ENCODE measurements at regions not wholly inside any gene's neighbourhood (a gene's known extent, or its start where the extent isn't known, plus 50 kb on each side); places are given as distances from the start of the nearest gene placed in this dataset.
"Not testable (repeated sequence)": the region's sequence is repeated elsewhere in the genome, so short reads cannot be mapped to it uniquely, and the experiment has no call there.

DNA sequence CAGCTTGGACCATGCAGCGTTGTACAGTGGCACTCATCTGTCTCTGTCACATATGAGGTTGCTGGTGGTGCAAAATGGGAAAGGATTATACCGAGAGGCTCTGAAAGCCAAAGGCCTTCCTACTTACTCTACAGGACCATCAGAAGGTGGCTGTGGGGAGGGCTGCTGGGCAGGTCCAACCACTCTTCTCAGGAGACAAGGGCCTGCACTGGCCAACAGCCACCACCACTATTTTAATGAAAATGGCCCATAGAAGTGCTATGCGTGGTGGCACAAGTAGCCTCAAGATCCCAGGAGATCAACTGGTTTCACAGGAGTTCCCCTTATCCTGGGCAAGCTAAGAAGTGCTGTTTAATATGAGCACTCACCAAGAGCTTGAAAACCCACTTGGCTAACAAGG lies 52.3 kb downstream of the MRPL57 start:
- DNase-seq = no peak

DNA sequence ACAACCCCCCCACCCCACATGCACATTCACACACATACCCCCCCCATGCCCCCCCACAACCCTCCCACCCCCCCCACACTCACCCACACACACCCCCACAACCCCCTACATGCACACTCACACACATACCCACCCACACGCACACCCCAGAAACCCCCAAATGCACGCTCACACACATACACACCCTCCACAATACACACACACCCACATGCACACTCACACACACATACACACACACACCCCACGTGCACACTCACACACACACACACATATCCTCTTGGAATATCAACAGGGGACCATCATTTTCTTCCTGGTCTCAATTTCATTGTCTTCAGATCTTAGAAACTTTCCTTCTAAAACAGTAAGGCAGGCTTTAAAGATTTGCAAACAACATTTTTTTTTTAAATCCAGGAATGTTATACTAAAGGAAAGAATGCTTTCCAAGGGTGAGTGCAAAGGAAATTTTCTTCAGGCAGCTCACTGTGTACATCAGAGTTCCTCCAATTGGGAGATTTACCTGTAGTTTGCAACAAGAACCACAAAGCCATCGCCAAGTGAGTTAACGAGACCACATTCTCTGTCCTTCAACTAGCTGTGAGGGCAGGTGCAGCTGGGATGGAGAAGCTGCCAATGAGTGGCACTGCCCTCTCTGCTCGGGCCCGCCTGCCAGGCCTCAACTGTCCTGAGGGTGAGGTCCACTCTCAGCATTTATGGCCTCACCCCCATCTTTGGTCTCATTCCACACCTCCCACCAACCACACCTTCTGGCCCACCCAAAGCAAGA lies 53.0 kb downstream of the MRPL57 start:
- DNase-seq = no peak

DNA sequence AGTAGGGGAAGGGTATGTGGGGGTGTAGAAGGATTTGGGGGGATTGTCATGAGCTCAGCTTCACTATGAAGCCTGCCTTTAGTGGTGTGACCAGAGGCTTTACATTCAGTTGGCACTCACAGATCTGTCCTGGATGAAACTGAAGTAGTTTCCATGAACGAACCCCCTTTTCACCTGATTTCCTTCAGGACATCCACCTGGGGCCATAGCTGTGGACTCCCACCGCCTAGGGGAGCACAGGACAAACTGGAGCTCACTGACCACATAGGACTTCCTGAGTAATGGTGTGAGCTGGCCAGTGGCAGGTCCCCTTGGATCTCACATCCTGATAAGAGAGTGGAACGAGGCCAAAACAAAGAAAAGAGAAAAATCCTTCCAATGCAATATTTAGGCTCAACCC lies 54.1 kb downstream of the MRPL57 start:
- no peak for DNase-seq

DNA sequence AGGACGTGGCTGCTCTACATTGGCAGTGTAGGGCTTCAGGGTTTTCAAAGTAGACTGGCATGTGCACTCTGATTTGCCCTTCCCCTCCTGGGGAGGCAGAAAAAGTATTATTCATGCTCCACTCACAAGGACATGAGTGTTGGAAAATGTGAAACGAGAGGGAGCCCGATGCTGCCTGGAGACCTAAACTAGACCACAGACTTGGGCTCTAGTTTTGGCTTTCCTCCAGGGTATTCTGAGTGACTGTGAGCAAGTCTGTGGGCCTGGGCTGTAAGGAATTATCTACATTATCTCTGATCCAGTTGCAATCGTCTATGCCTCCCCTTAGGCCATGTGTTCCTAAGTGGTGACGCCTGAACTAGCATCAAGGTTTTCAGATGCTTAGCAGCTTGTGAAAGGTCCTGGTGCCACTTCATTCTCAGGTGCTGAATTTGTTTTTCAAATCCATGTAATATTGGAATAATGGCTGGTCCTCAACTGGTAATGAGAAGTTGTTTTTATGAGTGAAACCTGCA lies 55.0 kb downstream of the MRPL57 start:
- no peak for DNase-seq

DNA sequence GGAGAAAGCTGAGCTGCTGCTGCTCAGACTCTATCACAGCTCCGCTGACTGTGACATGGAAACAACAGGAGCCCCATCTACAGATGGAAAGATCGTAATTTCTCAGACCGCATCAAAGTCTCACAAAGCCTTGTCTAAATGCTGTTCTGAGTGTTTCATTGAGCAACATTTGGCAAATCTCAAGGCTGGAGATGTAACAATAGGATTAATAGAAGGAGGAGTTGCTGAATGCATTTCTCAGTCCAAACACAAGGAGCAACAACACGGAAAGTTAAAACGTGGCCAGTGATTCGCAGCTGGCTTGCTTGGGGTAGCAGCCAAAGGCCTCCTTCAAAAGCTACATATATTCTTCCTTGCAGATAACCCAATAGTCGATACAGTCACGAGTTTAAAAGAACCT lies 55.7 kb downstream of the MRPL57 start:
- no peak for DNase-seq

DNA sequence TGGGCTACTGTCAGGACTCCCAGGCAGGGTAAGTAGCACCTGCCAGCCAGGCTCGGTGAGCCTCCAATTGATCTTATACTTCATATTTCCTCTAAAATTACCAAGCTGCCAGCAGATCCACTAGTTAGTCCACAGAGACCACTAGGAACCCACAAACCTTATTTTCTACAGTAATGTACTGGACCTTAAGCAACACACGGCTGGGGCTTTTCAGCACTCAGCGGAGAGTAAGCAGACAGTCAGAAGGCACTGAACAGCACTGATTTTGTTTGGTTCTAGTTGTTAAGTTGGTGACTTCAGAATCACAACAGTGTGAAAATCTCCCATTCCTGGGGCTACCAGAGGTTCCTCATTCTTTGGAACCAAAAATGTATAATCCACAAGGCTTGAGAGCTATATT lies 56.1 kb downstream of the MRPL57 start:
- DNase-seq = no peak

DNA sequence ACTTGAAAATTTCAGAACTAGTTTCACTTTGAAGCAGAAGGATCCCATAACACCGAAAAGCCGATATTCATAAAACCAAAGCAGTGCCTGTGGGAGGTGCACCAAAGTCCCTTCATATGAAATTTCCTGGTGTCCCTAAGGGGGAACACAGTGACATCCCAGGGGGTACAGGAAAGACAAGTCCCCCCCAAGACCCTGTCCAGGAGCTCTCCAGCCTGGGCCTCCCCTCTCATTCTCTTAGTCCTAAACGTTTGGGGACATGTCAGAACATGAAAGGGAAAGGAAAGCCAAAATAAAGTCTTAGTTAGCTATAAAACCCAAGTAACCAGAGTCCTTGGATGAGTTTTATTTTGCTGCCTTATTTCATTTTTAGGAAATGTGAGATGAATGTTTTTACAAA lies 56.6 kb downstream of the MRPL57 start:
- DNase-seq = no peak

DNA sequence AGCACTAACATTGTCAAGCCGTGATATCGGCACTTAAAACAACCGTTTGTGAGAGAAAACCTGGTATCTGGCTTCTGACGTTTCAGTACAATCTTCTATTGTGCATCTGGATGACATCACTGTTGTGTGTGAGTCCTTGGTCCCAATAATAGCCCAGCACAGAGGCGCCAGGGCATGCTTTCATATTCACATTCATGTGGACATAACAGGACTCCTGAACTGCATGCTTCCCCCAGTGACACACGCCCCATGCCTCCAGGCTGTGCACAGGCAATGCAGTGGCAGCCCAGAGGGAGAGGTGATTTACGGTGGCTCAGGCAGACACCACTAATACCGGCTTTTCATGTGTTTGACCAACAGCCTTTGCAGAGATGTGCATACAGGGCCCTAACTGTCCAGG lies 58.1 kb downstream of the MRPL57 start:
- DNase-seq = peak; percentile 35

DNA sequence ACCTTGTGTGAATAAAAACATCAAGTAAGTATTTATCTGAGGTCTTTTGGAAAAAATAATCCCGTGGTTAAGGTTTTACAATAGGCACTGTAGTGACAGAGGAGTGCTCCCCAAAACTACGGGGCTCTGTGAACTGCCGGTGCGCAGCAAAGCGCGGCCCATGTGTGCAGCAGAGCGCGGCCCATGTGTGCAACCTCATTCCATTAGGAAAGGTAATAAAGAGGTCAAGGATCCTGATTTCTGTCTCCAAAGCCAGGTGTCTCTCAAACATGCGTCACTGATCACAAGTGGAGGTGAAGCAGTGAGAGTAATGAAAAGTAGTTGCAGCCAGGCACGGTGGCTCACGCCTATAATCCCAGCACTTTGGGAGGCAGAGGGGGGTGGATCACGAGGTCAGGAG lies 58.7 kb downstream of the MRPL57 start:
- no peak for DNase-seq

DNA sequence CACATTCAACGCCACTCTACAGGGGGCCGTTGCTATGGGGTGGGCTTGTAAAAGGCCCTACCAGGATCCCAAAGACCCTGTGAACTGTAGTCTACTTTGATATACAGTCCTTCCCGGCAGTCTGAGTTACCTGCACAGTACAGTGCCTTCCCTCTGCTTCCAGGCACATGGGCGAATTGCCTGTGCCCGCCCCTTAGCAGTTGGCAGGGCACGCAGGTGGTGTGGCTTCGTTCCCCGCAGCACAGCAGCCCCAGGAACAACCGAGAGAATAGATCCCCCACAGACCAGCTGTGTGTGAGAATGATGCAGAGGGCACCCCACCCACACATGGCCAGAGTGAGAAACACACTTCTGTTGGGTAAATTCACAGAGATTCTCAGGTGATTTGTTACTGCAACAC lies 60.6 kb downstream of the MRPL57 start:
- DNase-seq = no peak

DNA sequence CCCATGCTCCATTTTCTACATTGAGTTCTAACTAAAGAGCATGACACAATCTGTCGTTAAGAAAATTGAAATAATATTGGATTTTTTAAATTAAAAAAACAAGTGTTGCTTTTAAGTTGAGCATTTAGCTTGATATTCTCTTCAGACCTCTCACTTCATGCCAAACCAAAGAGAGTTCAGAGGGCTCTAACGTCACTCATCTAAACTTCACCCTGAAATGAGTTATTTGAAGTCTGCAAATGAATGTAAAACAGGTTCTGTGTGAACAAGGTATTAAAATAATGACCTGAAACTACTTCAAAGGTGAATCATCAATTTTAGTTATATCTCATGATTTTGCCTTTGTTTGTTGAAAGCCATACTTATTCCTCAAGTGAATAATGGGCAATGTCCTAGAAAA lies 61.8 kb downstream of the MRPL57 start:
- no peak for DNase-seq

DNA sequence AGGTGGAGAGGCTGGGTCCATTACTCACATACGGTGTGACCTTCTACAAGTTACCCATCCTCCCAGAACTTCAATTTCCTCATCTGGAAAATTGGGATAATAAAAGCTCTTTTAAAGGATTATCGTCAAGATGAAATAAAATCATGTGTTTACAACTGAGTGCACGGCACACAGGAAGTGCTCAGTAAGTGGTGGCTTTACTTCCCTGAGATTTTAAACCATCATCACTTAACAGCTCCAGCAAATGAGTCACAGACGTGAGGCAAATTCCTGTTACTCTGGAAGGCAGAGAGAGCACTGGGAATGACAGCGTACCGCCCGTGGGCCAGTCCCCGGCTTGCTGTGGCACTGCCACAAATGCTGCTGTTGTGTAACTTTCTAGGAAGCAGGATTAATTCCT lies 64.1 kb downstream of the MRPL57 start:
- DNase-seq = no peak

DNA sequence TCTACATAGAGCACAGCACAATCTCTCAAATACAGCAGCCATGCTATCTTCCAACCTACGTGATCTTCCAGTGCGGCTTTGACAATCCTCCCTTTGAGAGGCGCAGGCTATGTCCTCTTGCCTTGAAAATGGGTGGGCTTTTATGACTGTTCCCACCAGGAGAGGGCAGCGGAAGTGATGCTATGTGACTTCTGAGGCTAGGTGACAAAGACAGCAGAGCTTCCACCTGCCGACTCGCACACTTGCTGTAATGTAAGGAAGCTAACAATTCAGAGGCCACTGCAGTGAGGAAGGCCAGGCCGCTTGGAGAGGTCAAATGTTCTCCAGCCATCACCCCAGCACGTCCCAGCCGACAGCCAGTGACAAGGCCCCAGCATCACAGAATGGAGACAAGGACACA lies 65.8 kb downstream of the MRPL57 start:
- no peak for DNase-seq

DNA sequence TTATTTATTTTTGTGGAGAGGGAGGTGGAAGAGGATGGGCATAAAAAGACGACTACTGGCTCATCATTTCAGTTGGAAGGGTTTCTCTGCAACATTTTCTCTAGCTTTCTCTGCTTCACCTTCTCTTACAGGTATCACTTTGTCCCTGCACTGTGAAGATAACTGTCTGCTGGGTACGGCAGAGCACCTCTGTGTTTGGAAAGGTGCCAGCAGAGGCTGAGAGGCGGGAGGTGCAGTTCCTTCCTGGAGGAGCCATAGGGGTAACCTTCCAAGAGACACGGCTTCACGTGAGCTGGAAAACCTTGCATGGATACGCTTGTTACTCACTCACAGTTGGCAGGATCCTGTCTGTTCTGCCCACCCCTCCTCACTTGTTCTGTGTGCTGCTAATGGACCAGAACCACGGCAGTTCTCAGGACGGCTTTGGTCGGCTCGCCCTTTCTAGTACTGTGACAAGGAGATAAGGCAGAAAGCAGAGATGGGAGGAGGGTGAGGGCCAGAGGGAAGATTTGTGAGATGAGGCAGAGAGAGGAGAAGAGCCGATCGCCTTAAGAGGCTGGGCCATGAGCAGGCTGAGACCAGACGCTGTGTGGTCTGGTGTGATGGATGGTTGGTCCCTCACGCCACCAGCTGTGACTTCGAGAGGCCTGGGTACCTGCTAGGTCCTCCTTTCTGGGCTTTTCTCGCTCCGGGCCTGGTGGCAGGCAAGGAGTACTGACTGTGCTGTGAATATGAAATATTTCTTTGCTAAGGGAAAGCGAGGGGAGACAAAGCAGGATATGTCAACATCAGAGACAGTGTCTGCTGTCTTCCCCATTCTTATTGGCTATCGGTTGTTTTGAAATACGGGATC lies 66.8 kb downstream of the MRPL57 start:
- DNase-seq = no peak

DNA sequence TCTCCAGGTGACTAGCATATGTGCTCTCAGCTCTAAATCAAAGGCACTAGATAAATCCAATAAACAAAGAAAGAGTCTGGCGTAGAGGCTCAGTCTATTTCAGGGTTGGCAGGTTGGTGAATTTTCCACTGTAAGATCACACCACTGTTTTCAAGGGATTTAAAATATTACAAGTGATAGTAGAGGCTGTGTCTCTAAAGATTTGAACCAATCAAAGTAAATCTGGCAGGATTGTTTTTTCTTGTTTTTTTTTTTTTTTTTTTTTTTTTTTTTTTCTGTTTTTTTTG lies 67.4 kb downstream of the MRPL57 start:
- DNase-seq = not testable (repeated sequence)

DNA sequence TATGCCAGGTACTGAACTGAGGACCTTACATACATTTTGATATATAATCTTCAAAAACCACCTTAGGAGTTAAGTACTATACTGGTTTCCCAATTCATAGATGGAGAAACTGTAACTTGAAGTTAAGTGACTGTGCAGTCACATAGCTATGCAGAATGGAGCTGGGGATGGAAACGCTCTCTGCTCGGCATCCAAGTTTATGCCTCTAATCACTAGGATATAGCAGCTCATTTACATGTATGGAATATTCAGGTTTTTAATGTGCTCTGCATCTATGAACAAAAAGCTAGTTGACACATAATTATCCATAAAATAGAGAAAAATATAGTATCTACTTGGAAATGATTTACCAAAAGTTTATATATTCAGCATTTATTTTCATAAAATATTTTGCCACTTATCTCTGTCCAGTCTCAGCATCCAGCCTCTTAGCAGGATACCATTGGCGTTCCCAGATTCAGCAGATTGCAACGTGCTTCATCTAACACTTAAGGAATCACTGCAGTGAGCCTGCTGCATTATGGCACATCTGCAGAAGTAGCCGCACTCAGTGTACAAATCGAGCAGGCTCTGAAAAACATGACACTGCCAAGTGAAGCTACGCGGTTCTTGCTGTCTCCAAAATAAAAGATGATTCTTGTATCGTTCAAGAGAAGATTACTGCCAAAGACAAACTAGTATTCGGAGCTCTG lies 70.4 kb downstream of the MRPL57 start:
- no peak for DNase-seq

DNA sequence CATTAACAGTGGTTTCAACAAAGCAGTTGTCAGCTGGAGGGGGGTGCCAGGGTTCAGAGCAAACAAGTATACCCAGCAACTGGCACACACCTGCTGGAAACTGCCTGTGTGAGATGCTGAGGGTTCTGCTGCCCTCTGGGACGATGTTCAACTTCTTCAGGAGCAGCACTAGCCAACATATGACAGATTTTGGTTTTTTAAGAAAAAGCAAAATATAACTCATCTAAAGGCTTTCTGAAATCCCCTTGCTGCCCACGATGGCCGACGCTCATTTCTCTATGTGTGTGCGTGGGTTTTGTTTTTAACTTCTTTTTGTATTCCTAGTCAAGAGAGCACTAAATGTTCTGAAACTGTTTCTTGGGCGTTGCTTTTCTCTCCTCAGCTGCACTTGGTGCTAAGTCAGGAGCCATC lies 79.9 kb downstream of the MRPL57 start:
- DNase-seq = no peak

DNA sequence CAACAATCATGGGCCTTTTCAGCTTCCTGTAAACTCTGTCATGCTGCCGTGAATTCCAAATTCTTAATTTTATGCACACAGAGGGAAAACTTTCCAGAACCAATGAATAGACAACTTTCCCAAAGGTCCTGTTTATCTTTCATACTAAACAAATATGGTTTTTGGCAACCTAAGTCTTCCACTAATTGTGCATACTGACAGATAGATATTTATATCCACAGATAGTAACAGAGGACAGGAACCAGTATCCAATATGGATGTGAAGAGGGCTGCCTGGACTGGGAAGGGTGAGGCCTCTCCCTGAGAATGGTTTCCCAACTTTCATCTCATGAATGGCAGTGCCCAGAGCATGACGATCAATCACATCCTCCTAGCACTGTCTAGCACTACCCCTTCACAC lies 80.4 kb downstream of the MRPL57 start:
- no peak for DNase-seq

DNA sequence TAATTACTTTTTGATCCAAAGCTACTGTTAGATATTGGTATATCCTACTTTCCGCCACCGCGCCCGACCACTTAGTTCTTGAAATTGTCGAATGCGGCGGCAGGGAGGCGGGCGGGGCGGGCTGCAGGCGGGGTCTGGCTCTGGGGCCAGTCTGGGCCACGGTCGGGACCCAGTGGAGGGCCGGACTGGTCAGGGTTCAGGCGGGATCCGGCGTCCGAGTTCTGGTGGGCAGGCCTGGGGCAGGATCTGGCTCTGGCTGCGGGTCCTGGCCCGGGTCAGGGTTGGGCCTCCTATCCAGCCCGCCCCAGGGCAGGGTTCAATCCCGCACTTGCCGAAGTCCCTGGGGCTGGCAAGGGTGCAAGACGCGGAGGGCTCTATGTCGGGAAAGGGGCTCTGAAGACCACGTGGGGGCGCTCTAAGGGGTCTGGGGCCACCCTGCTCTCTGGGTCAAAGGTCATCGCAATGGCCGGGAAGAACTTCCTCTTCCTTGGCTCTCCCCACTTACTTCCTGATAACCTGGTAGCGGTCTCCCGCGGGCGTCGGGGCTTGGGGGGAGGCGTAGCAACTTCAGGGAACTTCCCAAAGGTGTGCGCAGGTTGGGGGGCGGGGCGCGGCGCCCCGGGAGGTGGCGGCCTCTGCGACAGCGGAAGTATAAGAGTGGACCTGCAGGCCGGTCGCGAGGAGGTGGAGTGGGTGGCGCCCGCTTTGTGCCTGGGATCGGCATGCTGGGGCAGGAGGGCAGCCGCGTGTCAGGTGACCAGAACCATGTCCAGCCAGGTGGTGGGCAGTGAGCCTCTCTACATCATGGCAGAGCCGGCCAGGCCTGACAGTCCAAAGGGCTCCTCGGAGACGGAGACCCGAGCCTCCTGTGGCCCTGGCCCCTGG lies 83.4 kb downstream of the MRPL57 start:
- DNase-seq = no peak

DNA sequence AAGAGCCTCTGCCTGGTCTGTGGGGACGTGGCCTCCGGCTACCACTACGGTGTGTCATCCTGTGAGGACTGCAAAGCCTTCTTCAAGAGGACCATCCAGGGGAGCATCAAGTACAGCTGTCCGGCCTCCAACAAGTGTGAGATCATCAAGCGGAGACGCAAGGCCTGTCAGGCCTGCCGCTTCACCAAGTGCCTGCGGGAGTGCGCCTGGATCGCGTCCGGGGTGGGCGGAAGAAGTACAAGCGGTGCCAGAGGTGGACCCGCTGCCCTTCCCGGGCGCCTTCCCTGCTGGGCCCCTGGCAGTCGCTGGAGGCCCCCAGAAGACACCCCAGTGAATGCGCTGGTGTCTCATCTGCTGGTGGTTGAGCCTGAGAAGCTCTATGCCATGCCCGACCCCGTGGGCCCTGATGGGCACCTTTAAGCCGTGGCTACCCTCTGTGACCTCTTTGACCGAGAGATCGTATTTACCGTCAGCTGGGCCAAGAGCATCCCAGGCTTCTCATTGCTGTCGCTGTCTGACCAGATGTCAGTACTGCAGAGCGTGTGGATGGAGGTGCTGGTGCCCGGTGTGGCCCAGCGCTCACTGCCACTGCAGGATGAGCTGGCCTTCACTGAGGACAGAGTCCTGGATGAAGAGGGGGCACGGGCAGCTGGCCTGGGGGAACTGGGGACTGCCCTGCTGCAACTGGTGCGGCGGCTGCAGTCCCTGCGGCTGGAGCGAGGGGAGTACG lies 84.3 kb downstream of the MRPL57 start:
- DNase-seq = not testable (repeated sequence)
